ENCODE measurements at regions not wholly inside any gene's neighbourhood (a gene's known extent, or its start where the extent isn't known, plus 50 kb on each side); places are given as distances from the start of the nearest gene placed in this dataset.

- TF ChIP-seq CTCF (IDR thresholded peaks at IDR 0.05) (no peak), POLR2A (IDR thresholded peaks at IDR 0.05) (no peak)
These were observed 352.3 kb downstream of the PDGFC start for GRCh38 chr4:156619154-156619934.

Measured in gastroesophageal sphincter (tissue), 3 donors.